ENCODE measurements at regions not wholly inside any gene's neighbourhood (a gene's known extent, or its start where the extent isn't known, plus 50 kb on each side); places are given as distances from the start of the nearest gene placed in this dataset.

GRCh38 chr2:242064364-242065250 is 195.1 kb downstream of the RTP5 start:
- no peak for TF ChIP-seq POLR2A (IDR thresholded peaks at IDR 0.05)
- TF ChIP-seq CTCF (IDR thresholded peaks at IDR 0.05), result no peak

Measured in adrenal gland (tissue), 5 donors.